ENCODE measurements at regions not wholly inside any gene's neighbourhood (a gene's known extent, or its start where the extent isn't known, plus 50 kb on each side); places are given as distances from the start of the nearest gene placed in this dataset.

DNA sequence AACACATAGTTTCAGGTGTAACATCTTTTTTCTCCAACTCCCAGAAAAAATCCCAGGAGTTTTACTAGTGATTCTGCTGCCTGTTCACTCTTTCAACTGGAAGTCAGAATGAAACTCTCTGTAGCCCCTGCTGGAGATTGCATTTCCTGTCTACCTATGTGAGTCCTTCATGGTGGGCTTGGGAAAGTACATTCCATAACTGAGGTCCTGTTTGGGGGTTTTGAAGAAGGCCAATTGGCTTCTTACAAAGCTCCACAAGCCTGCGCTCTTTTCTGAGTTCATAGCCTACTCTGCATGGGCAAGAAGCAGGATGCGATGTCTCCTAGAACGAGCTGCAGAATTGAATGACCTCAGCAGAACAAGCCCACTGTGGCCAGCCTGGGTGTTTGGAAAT lies 86.7 kb downstream of the LYZL2 start:
- dilution Hi-C loops (cut with MboI; ENCODE audit: extremely low pct_ligation_motif_present, low sequenced_read_pairs), result no loop called here

More for the DNA sequence above, 86.7 kb downstream of the LYZL2 start:
- intact Hi-C loops (cut with micrococcal nuclease), result no loop called here
- DNase-seq (ENCODE audit: low read depth, low spot score) (no peak), FAIRE-seq (no peak)
- Histone ChIP-seq H3K4me1 (ENCODE audit: control insufficient read depth, extremely low read depth, insufficient read depth, low read length) (peaks cover 5% of the 10 kb centered on the region), H3K4me3 (replicated peaks in 1 of 3; ENCODE audit: insufficient read depth in 1 of 3, low read depth in 1 of 3, low read length in 3 of 3) (no peak overlapping the region), H3K36me3 (ENCODE audit: control insufficient read depth in 2 of 2, extremely low read depth in 1 of 2, insufficient read depth in 2 of 2, low read length in 2 of 2) (no peaks in the 10 kb centered on the region), H2AFZ (ENCODE audit: low read depth, low read length) (no peak overlapping the region), H3K27me3 (ENCODE audit: control insufficient read depth in 2 of 2, insufficient read depth in 2 of 2, low read length in 2 of 2) (peaks cover 0 to 1% of the 10 kb centered on the region in 2 experiments), H3K79me2 (ENCODE audit: control insufficient read depth, insufficient read depth, low read length) (no peaks in the 10 kb centered on the region), H3K9me1 (replicated peaks; ENCODE audit: control insufficient read depth, extremely low read depth, insufficient read depth, low read length) (no peaks in the 10 kb centered on the region), H4K20me1 (replicated peaks; ENCODE audit: control insufficient read depth, extremely low read depth, insufficient read depth, low read length) (no peaks in the 10 kb centered on the region), H3K4me2 (ENCODE audit: insufficient read depth, low read length) (no peak overlapping the region), H3K9ac (replicated peaks; ENCODE audit: extremely low read depth, insufficient read depth, low read length) (no peak overlapping the region), H3K9me3 (replicated peaks; ENCODE audit: control insufficient read depth, insufficient read depth, low read length) (no peaks in the 10 kb centered on the region), H3K27ac (ENCODE audit: insufficient read depth, low read depth, low read length) (no peak overlapping the region)
- no TSS peak for BruUV-seq (replicated peaks)
- ChIA-PET CTCF (interaction anchor here (3.2 kb wide), 1 partner anchor 49 kb away, joined by 20 read pairs; no protein-coding TSS in a partner anchor), POLR2A (no interaction called here)
- TF ChIP-seq, protein P1, sequence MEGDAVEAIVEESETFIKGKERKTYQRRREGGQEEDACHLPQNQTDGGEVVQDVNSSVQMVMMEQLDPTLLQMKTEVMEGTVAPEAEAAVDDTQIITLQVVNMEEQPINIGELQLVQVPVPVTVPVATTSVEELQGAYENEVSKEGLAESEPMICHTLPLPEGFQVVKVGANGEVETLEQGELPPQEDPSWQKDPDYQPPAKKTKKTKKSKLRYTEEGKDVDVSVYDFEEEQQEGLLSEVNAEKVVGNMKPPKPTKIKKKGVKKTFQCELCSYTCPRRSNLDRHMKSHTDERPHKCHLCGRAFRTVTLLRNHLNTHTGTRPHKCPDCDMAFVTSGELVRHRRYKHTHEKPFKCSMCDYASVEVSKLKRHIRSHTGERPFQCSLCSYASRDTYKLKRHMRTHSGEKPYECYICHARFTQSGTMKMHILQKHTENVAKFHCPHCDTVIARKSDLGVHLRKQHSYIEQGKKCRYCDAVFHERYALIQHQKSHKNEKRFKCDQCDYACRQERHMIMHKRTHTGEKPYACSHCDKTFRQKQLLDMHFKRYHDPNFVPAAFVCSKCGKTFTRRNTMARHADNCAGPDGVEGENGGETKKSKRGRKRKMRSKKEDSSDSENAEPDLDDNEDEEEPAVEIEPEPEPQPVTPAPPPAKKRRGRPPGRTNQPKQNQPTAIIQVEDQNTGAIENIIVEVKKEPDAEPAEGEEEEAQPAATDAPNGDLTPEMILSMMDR (IDR thresholded peaks at IDR 0.05; ENCODE audit: extremely low read depth in 1 of 2, insufficient read depth in 1 of 2, low read depth in 1 of 2, low read length in 2 of 2), result no peak
- TF ChIP-seq FOS (IDR thresholded peaks at IDR 0.05; ENCODE audit: borderline replicate concordance, insufficient read depth, low read length), result no peak
- no peak for TF ChIP-seq MYC (IDR thresholded peaks at IDR 0.05; ENCODE audit: low read depth, low read length)
- TF ChIP-seq JUN (IDR thresholded peaks at IDR 0.05; ENCODE audit: borderline replicate concordance, insufficient read depth, insufficient read length, low read depth), result no peak
- TF ChIP-seq GATA2 (IDR thresholded peaks at IDR 0.05; ENCODE audit: insufficient read depth, insufficient read length, low read depth, low read length), result no peak
- no peak for TF ChIP-seq EZH2 (IDR thresholded peaks at IDR 0.05; ENCODE audit: borderline replicate concordance, low read depth, low read length, severe bottlenecking)
- TF ChIP-seq, protein P2, sequence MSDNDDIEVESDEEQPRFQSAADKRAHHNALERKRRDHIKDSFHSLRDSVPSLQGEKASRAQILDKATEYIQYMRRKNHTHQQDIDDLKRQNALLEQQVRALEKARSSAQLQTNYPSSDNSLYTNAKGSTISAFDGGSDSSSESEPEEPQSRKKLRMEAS (IDR thresholded peaks at IDR 0.05; ENCODE audit: insufficient read depth, insufficient read length), result no peak
- TF ChIP-seq POLR2A (IDR thresholded peaks at IDR 0.05; ENCODE audit: low read depth, low read length), result no peak
- TF ChIP-seq POLR2AphosphoS5 (IDR thresholded peaks at IDR 0.05; ENCODE audit: insufficient read depth, low read depth, low read length), result no peak
